ENCODE measurements at regions not wholly inside any gene's neighbourhood (a gene's known extent, or its start where the extent isn't known, plus 50 kb on each side); places are given as distances from the start of the nearest gene placed in this dataset.

DNA sequence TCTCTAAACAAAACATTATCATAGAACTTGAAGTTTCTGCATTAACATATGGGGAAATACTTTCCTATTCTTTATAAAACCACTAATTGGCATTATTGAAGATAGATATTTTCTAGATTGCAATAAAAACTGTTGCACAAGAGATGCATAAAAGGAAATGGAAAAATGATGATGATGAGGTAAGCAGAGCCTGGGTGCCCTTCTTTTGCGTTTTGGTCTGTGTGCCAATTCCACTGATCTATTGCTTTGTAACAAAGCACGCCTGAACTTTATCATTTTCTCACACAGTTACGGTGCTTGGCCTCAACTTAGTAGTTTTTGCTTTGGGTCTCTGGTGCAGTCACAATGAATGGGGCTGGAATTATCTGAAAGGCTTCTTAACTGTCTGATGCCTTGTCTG, 450.5 kb downstream of the MAFB start:
- TF ChIP-seq, protein P1, sequence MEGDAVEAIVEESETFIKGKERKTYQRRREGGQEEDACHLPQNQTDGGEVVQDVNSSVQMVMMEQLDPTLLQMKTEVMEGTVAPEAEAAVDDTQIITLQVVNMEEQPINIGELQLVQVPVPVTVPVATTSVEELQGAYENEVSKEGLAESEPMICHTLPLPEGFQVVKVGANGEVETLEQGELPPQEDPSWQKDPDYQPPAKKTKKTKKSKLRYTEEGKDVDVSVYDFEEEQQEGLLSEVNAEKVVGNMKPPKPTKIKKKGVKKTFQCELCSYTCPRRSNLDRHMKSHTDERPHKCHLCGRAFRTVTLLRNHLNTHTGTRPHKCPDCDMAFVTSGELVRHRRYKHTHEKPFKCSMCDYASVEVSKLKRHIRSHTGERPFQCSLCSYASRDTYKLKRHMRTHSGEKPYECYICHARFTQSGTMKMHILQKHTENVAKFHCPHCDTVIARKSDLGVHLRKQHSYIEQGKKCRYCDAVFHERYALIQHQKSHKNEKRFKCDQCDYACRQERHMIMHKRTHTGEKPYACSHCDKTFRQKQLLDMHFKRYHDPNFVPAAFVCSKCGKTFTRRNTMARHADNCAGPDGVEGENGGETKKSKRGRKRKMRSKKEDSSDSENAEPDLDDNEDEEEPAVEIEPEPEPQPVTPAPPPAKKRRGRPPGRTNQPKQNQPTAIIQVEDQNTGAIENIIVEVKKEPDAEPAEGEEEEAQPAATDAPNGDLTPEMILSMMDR (IDR thresholded peaks at IDR 0.05; ENCODE audit: insufficient read depth, missing control alignments) = no peak
- DNase-seq (ENCODE audit: insufficient read length, low spot score) (no peak), FAIRE-seq (no peak)

DNA sequence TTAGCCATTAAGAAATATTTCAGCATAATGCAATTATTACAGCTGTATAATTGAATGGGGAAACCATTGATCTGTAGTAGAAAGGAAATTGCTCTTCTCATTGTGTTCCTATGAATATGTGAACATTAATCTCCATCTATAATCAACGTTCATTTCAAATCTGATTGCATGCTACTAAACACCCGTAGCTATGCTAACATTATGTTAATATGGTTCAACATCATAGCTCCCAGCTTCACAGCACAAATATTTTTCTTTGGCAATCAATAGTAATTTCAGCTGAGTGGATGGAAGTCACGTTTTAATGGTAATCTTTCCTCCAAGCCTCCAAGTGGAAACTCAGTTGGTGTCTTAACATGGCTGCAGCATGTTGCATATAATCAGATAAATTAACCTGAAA, 454.4 kb downstream of the MAFB start:
- TF ChIP-seq, protein P1 (IDR thresholded peaks at IDR 0.05; ENCODE audit: insufficient read depth, missing control alignments) = no peak
- DNase-seq (ENCODE audit: insufficient read length, low spot score) = no peak
- no peak for FAIRE-seq

DNA sequence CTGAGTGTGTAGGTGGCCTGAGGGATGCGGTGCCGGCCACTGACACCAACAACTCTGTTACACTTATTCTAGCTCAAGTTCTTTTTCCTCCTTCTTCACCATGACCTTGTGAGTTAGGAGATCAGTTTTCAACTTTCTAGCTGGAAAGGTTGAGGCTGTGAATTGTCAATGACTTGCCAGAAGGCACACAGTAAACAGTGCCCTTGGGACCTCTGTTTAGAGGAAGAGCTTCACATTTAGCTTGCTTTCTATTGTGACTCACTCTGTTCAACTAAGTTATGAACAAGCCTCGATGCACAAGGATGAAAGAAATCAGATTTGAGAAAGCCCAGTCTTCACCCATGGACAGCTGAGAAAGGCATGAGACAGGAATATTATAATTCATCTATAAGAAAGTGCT, 455.6 kb downstream of the MAFB start:
- FAIRE-seq (no peak), DNase-seq (ENCODE audit: insufficient read length, low spot score) (no peak)
- TF ChIP-seq, protein P1 (IDR thresholded peaks at IDR 0.05; ENCODE audit: insufficient read depth, missing control alignments) = no peak

DNA sequence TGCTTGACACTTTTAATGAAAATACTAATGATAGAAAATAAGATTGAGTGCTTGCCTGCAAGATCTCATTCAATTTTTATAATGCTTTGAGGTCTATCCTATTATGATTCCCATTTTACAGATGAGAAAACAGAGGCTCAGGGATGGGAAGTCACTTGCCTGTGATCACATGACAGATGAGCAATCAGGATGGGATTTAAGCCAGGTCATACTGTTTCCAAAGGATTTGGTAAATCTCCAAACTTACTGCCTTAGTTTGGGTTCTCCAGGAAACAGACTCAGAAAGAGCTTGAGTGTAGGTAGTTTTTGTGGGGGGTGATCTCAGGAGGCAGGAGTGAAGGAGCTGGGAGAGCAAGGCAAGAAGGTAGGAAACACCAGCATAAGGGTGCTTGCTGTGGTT, 456.3 kb downstream of the MAFB start:
- TF ChIP-seq, protein P1 (IDR thresholded peaks at IDR 0.05; ENCODE audit: insufficient read depth, missing control alignments) = no peak
- FAIRE-seq = no peak
- no peak for DNase-seq (ENCODE audit: insufficient read length, low spot score)

DNA sequence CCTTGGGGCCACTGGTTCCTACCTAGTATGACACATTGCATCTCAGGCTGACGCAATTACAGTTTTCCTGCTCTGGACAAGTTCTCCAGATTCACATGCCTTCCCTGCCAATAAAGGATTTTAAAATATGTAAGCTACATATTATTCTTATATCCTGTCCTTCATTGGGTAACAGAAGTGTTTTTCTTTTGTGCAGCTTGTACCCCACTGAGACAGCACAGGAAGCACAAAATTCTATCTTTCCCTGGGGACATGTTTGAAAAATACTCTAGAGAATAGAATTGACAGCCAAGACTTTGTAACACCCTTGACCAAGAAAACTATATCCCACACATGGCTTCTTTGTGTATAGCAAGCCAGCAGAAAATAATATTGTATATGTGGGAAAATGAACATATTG, 456.8 kb downstream of the MAFB start:
- DNase-seq (ENCODE audit: insufficient read length, low spot score) (no peak), FAIRE-seq (no peak)
- TF ChIP-seq, protein P1 (IDR thresholded peaks at IDR 0.05; ENCODE audit: insufficient read depth, missing control alignments) = no peak

DNA sequence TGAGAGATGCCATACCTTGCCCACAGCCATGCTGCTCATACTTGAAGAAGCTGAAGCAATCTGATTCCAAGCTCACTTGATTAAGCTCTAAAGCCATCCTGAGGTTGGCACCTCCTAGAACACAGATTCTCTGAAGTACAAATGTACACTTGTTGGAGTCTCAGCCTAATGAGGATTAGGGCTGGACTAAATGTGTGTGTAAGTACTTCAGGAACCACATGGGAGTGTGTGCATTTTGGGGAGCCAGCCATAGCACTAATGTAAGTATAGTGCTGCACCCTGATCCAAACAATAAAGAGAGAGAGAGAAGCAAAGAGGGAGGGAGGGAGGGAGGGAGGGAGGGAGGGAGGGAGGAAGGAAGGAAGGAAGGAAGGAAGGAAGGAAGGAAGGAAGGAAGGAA, 458.6 kb downstream of the MAFB start:
- TF ChIP-seq, protein P1 (IDR thresholded peaks at IDR 0.05; ENCODE audit: insufficient read depth, missing control alignments) = no peak
- DNase-seq (ENCODE audit: insufficient read length, low spot score) (no peak), FAIRE-seq (no peak)

DNA sequence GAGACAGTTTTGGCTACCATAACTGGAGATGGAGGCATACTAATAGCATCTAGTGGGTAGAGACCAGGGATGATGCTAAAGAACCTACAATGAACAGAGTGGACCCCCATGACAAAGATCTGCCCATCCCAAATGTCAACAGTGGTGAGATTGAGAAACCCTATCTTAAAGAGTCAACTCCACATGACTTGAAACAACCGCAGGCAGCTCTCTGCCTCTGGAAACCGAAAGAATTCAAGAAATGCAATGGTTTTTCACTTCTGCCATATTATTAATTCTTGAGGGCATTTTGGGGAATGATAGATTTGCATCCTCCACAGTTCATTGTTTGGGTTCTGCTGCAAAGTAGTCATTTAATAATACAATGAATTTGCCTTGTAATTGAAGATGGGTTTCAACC, 463.4 kb downstream of the MAFB start:
- no peak for FAIRE-seq
- TF ChIP-seq, protein P1 (IDR thresholded peaks at IDR 0.05; ENCODE audit: insufficient read depth, missing control alignments) = no peak
- no peak for DNase-seq (ENCODE audit: insufficient read length, low spot score)

Measured in D721Med (cell line).